GM21423 (cell line): ENCODE measurements at regions not wholly inside any gene's neighbourhood (a gene's known extent, or its start where the extent isn't known, plus 50 kb on each side); places are given as distances from the start of the nearest gene placed in this dataset.
"Not testable (repeated sequence)": the region's sequence is repeated elsewhere in the genome, so short reads cannot be mapped to it uniquely, and the experiment has no call there.

Source experiments
- ATAC-seq: cut with Tn5 transposase; IDR thresholded peaks from one replicate; pipeline ENCODE4 v1.9.1; 2021; ENCODE audit warnings: mild to moderate bottlenecking, moderate library complexity; ENCODE audit not compliant: unreplicated experiment

DNA sequence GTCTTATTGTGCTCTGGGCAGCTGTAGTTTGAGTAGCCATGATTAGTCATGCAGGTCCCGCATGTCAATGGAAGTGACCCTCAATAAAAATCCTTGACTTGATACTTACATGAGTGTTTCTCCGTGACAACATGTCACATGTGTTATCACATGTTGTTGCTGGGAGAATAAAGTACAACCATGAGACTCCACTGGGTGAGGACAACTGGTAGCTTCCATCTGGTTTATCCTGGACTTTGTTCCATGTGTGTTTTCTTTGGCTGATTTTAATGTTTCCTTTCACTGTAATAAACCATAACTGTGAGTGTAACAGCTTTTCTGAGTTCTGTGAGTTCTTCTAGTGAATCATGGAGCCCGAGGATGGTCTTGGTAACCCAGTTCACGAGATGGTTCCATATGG, 63.1 kb upstream of the NDN start:
- ATAC-seq, result no peak

DNA sequence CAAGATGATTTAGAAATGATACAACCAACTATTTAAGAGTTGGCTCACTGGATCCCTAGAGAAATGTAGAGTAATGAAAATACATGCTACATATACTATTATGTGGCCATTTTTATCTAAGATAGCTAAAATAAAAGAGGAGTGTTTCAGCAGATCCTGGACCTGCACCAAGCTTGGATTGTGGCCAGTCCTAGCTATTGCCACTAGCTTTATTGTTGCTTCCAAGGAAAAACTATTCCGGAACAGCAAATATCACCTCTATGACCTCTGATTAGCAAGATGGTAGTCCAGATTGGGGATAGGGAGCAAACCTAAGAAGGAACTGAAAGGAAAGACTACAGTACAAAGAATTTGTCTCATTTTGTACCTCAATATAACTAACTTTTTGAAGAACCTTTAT, 63.7 kb upstream of the NDN start:
- ATAC-seq, result no peak

DNA sequence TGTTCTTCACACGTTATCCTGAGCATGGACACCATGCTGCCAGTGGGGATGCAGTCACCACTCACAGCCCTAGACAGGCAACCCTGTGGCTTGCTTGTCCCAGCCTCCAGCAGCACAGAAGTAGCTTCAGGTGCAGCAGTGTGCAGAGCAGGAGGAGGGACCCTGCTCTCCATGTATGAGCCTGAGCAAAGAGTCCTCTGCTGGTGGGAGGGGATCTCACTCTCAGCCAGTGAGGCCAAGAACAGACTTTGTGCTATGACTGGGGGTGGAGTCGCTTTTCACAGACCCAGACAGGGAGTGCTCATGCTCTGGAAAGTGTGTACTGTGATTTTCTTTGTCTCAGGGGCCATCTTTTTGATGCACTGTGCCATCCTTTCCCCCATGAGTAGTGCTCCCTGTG, 66.1 kb upstream of the NDN start:
- ATAC-seq, result no peak

DNA sequence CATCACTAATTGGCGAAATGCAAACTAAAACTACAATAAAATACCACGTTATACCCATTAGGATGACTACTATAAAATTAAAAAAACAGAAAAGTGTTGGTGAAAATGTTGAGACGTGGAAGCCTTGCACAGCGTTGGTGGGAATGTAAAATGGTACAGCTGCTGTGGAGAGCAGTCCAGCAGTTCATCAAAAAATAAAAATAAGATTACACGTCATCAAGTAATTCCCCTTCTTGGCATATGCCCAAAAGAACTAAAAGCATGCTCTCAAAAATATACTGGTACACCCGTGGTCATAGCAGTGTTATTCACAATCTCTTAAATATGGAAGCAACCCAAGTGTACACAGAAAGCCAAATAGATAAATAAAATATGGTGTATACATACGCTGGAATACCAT, 71.8 kb upstream of the NDN start:
- ATAC-seq, result no peak

DNA sequence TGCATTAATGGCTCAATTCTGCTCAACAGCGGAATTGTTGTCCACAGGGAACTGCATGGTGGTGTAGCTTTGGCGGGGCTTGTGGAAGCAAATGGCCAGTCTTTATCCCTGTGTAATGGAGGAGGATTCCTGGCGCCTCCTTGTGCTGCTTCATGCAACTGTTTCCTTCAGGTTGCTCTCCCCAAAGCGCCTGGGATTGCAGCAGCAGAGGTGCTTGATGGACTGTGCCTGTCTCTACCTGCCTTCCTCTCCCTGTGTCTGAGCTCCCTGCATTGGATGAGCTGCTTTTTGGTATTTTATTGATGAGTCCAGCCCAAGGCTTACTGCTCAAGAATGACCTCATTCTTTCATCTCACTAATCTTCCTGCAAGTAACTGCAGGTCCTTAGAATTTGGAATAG, 72.9 kb upstream of the NDN start:
- no peak for ATAC-seq

DNA sequence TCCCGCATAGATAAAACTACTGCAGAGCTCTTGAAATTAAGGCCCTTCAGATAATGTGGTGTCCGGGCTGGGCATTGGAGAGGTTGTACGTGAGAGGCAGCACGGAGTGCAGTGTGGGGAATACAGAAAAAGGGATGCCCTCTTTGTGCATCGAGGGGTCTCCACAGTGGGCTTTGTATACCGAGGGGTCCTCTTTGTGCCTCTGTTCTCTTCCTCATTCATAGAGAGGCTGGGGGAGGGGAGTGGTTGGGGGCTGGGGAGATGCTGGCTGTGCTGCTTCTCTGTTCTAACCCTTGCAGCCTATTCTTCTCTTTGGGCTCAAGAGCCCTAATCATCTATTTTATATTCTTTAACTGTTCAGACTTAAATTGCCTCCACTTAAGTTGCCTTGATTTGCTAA, 74.3 kb upstream of the NDN start:
- no peak for ATAC-seq

DNA sequence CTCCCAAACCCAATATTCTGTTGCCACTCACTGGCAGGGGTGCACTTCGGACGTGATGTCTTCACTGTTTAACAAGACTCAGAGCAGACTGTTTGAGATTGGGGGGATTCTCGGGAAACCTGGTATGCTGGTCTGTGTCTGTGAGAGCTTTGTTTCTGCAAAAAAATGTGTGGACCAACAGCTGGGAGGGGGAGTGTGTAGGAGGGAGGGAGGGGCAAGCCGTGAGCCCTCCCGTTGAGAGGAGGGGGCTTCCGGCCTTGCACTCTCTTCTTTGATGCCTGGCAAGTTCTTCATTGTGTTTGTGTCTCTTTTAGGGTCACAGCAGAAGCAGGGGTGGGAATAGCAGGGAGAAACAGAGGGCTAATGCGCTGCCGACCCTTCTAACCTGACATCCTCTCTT, 74.9 kb upstream of the NDN start:
- no peak for ATAC-seq

DNA sequence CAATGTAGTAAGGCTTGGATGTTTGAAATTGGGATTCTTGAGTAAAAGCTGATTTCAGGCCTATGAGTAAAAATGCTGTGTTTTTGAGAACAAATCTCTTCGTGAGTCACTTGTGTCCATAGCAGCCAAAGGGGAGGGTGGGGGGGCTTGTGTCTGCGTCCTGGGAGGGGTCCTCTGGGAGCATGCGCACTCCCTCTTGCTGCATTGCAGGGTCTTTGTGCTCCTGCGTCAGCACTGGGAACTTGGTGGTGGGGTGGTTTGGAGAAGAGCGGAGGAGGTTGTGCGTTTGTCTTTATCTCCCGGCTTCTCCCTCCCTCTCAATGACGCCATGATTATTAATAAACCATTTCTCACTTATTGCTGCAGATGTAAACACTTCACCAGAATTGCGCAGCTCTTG, 75.9 kb upstream of the NDN start:
- no peak for ATAC-seq

DNA sequence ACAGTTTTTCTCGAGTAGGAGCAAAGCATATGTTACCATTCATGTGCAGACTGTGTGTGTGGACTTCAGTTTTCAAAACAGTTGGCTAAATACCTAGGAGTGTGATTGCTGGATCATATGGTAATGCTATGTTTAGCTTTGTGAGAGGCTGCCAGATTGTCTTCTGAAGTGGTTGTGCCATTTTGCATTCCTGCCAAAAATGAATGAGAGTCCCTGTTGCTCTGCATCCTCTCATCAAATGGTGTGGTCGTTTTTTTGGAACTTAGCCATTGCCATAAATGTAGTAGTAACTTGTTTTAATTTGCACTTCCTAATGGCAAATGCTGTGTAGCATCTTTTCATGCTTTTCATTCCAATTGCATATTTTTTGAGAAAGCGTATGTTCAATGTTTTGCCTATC, 77.2 kb upstream of the NDN start:
- no peak for ATAC-seq

DNA sequence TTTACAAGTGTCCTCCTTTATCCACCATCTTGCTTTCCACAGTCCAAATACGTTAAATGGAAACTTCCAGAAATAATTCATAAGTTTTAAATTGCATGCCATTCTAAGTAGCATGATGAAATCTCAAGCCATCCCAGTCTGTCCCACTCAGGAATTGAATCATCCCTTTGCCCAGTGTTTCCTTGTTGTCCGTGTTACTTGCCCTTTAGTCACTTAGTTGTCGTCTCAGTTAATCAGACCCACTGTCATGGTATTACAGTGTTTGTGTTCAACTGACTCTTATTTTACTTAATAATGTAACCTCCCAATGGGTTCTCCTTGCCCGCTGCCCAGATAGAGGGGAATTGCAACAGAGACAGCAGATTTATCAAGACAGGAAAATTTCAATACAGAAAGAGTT, 77.6 kb upstream of the NDN start:
- ATAC-seq, result no peak

DNA sequence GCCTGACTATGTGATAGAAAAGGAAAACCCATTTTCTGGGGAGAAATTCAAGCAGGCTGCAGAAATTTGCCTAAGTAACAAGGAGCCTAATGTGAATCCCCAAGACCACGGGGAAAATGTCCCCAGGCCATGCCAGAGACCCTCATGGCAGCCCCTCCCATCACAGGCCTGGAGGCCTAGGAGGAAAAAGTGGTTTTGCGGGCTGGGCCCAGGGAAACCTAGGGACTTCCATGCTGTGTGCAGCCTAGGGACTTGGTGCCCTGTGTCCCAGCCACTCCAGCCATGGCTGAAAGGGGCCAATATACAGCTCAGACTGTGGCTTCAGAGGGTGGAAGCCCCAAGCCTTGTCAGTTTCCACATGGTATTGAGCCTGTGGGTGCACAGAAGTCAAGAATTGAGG, 79.7 kb upstream of the NDN start:
- ATAC-seq, result not testable (repeated sequence)

DNA sequence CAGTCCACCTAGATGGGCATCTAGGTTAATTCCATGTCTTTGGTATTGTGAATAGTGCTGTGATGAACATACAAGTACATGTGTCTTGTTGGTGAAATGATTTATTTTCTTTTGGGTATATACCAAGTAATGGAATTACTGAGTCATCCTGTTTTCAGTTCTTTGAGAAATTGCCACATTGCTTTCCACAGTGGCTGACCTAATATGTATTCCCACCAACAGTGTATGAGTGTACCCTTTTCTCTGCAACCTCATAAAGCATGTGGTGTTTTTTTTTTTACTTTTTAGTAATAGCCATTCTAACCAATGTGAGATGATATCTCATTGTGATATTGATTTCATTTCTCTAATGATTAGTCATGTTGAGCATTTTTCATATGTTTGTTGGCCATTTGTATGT, 86.0 kb upstream of the NDN start:
- no peak for ATAC-seq

DNA sequence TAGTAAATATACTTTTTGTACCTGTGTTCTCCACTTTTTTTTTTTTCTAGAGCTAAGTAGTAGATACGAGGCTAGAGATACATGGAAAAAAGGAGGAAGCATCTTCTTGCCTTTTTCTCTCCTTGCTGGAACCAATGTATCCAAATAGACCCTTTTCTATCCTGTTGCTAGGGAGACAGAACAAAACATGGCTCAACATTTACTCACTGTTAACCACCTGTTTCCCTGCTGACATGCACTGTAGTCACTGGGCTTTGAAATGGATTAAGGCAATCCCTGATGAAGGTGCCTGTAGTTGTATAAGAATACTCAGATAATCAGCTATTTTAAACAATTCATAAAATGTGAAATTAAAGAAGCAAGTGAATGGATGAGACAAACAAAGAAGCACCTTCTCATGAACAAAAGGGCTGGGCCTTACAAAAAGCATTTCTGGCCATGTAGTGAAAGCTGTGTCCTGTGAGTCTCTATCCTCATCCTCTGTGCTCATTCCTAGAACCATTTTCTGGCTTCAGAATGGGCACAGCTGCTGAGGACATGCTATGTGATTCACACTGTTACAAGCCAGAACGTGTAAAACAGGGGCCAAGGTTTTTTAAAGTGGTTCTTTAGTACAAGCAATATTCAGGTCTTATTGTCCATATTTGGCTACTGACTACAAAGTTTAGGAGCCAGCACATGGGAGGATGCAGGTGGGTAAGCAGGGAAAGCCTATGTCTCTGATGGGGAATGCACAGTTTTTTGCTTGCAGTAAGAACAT, 100.4 kb upstream of the NDN start:
- ATAC-seq, result no peak

DNA sequence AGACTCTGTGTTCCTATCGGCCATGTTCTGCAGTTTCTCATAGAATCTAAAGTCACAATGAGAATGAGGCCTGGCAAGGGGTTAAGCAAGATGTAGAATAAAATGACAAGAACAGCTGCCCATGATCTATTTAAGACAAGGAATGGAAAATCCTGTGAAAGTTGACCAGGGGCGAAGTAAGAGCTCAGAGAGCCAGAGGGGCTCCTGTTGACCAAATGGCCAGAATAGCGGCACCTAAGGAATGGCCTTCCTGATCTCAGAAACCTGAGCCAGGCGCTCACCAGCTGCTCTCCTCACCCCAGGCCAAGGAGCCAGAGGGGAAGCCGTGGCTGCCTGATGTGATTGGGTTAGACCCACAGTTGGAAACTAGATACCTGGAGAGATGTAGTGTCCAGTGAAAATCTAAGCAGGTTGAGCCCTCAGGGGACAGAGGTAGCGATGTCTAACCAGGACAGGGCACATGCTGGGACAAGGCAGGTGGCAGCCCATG, 106.1 kb upstream of the NDN start:
- ATAC-seq, result no peak

DNA sequence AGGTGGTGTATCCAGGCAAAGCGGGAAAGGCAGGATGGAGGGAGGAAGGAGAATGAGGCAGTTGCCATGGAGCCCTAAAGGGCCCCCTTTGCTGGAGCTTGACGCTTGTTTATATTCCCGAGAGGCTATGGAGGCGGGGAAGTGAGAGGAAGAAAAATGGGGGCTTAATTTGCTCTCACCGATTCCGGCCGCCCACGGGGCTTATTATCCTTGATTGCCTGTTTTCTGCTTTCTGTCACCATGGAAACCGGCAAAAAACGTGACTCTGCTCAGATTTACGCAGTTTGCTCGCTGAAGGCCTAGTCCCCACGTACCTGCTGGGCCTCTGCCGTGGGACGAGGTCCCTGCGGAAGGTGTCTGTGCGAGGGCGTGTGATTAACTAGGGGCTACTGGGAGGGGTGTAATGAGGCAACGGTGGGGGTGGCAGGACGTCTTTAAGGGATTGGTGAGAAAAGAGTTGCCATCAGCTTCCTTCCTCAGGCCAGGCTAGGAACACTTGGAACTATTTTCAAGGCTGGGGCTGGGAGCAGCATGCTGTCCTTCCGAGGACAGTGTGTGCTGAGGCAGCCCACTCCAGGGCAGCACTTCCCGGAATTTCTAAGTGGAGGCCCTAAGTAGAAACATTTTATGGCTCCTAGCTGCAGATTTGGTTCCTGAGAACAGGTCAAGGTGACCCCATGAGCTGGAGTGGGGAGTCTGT, 110.8 kb upstream of the NDN start:
- ATAC-seq, result no peak

DNA sequence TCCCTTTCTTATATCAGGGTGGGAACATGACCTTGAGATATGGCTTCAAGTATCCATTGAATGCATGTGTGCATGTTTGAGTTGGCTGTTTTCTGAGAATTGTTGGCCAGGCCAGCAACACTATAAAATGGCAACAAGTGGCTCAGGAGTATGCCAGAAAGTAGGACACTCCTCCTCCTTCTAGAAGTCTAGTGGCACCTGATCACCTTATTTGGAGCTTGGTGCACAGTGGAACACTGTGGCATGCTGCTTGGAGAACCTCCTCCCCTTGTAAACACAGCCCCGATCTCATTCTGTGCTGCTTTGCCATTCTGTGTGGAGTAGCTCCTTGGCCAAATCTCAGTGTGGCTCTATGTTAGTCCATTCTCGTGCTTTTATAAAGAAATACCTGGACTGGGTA, 114.8 kb upstream of the NDN start:
- ATAC-seq, result no peak

DNA sequence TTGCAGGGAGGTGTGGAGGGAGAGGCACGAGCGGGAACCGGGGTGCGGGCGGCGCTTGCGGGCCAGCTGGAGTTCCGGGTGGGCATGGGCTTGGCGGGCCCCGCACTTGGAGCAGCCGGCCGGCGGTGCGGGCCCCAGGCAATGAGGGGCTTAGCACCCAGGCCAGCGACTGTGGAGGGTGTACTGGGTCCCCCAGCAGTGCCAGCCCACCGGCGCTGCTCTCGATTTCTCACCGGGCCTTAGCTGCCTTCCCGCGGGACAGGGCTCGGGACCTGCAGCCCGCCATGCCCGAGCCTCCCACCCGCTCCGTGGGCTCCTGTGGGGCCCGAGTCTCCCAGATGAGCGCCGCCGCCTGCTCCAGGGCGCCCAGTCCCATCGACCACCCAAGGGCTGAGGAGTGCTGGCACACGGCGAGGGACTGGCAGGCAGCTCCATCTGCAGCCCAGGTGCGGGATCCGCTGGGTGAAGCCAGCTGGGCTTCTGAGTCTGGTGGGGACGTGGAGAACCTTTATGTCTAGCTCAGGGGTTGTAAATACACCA, 115.9 kb upstream of the NDN start:
- not testable (repeated sequence) for ATAC-seq

DNA sequence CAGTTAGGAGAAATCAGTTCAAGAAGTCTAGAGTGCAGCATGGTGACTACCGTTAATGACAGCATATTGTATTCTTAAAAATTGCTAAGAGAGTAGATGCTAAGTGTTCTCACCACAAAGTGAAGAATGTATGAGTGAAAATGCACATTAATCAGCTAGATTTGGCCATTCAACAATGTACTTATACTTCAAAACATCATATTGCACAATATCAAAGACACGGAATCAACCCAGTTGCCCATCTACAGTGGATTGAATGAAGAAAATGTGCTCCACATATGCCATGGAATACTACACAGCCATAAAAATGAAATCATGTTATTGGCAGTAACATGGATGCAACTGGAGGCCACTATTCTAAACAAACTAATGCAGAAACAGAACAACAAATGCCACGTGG, 119.9 kb upstream of the NDN start:
- no peak for ATAC-seq

DNA sequence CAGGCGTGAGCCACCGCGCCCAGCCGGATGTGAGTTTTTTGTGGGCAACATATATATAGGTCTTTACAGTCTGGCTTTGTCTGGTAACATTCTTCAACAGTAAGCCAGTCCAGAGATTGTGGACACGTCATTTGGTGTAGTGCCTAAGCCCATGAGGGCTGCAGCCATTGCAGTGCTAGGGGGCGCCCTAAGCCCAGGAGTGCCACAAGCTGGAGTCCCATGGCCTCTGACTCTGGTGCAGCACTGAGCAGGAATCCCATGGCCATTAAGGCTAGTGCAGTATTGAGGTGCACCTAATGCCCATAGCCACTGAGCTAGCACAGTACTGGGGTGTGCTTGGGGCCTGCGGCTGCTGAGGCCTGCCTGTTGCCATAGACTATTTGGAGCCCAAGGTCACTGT, 136.4 kb upstream of the NDN start:
- no peak for ATAC-seq

DNA sequence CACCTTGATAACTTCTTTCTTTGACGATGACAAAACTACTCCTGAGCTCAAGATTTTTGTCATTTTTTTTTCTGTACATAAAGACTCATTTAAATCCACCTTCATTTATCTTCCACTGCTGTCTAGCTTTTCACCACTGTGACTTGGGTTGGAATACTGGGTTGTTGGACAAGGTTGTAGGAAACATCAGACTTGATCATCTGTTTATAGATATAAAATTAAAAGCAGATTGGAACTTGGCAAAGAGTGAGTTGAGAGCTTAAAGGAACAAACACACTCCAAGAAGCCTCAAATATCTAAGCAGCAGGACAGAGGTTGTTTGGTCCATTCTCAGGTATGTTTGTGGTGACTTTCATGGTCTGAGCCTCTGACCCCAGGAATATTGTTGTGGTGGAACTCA, 141.7 kb upstream of the NDN start:
- no peak for ATAC-seq

DNA sequence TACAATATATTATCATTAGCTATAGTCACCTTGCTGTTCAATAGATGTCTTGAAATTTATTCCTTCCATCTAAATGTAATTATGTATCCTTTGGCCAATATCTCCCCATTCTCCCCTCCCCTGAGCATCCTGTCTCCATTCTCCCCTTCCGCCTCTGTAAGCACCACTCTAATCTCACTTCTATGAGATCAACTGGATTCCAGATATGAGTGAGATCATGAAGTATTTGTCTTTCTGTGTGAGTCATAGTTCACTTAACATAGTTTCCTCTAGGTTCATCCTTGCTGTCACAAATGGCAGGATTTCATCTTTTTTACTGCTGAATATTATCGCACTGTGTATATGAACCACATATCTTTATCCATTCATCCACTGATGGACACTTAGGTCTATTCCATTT, 148.8 kb upstream of the NDN start:
- ATAC-seq, result no peak

DNA sequence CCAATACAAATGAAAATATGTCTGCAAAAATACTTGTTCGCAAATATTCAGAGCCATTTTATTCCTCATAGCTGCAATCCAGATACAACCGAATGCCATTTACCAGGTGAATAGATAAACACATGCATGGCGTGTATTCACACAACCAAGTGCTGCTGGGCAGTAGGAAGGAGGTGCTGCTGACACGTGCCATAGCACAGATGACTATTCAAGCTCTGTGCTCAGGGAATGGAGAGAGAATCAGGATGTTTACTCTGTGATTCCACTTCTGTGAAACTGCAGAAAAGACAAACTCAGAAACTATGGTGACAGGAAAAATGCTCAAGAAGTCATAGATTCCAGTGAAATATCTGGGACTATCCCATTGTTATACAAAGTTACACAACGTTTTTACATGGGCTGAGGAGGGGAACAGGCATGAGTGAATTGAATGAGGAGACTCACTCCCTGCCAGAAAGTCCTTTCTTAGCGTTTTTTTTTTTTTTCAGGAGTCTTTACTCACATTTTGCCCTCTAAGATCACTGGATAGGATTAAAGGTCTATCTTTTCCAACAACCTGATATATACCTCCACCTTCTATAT, 152.9 kb upstream of the NDN start:
- no peak for ATAC-seq
